Peyer's patch (tissue), 4 donors: ENCODE measurements at regions not wholly inside any gene's neighbourhood (a gene's known extent, or its start where the extent isn't known, plus 50 kb on each side); places are given as distances from the start of the nearest gene placed in this dataset.
A peak's percentile ranks its signal among the peaks of the same experiment; 100 is the strongest.

Experiments
- POLR2A ChIP-seq, 2 donors: fragments of 450-650 bp; IDR thresholded peaks; one replicate each; pipeline ENCODE4 v1.5.1; 2017; ENCODE audit warnings: antibody characterized with exemption in 2 of 2, mild to moderate bottlenecking in 2 of 2, moderate library complexity in 2 of 2
- TF ChIP-seq, protein P1 (sequence below), 6 experiments: fragments of 450-650 bp in 4 of 6; fragments of 200-600 bp in 2 of 6; sonication (generic) in 1 of 6; IDR thresholded peaks; one replicate each; pipeline ENCODE4 v1.5.1; 2017 to 2019; ENCODE audit warnings: antibody characterized with exemption in 6 of 6, mild to moderate bottlenecking in 3 of 6, moderate library complexity in 1 of 6

DNA sequence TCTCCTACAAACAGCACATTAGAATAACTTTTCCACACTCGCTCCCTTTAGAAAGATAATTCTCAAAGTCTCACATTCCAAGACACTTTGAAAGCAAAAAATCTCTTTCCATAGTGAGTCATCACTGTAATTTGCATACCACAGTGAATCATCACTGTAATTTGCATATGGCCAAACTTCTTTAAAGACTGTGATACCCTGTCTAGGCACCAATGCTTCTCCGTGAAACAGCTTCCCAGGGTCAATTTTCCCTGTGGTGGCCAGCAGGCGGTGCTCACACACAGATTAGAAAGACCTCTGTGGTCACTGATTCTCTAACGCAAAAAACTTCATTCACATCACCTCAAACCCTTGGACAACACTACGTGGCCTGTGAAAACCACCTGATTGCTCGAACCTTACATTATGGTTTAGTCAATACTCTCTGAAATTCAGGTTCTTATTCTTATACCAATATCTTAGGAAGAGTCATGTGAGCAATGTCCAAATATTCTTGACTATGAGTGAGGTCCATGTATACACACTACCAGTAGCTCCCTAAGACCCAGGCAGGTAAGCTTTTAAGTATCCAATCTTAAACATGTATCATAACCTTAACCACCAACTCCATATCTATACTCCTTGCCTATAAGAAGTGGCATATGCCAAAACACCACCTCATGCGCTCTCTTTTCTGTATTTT is 78.5 kb upstream of the PHACTR1 start:
- TF ChIP-seq, protein P1, sequence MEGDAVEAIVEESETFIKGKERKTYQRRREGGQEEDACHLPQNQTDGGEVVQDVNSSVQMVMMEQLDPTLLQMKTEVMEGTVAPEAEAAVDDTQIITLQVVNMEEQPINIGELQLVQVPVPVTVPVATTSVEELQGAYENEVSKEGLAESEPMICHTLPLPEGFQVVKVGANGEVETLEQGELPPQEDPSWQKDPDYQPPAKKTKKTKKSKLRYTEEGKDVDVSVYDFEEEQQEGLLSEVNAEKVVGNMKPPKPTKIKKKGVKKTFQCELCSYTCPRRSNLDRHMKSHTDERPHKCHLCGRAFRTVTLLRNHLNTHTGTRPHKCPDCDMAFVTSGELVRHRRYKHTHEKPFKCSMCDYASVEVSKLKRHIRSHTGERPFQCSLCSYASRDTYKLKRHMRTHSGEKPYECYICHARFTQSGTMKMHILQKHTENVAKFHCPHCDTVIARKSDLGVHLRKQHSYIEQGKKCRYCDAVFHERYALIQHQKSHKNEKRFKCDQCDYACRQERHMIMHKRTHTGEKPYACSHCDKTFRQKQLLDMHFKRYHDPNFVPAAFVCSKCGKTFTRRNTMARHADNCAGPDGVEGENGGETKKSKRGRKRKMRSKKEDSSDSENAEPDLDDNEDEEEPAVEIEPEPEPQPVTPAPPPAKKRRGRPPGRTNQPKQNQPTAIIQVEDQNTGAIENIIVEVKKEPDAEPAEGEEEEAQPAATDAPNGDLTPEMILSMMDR (IDR thresholded peaks at IDR 0.05) = peak in 5 of 6 experiments; percentile 9 to 73 (median 59)
- no peak for TF ChIP-seq POLR2A (IDR thresholded peaks at IDR 0.05)
